ENCODE measurements at regions not wholly inside any gene's neighbourhood (a gene's known extent, or its start where the extent isn't known, plus 50 kb on each side); places are given as distances from the start of the nearest gene placed in this dataset.
"Not testable (repeated sequence)": the region's sequence is repeated elsewhere in the genome, so short reads cannot be mapped to it uniquely, and the experiment has no call there.

- Histone ChIP-seq H3K9me3 (no peaks in the 10 kb centered on the region), H3K4me1 (replicated peaks) (no peaks in the 10 kb centered on the region), H3K36me3 (no peaks in the 10 kb centered on the region), H3K27ac (no peak overlapping the region), H3K27me3 (replicated peaks; ENCODE audit: insufficient read depth) (no peaks in the 10 kb centered on the region), H3K4me3 (no peak overlapping the region)
- intact Hi-C loops (cut with DNase I): no loop called here
- DNase-seq (ENCODE audit: low spot score): no peak
- 72% methylated on average over 2 of the region's 2 CpGs for WGBS
- TF ChIP-seq POLR2AphosphoS5 (IDR thresholded peaks at IDR 0.05): no peak
- no peak for TF ChIP-seq CTCF (IDR thresholded peaks at IDR 0.05)
- no peak for TF ChIP-seq POLR2A (IDR thresholded peaks at IDR 0.05)
Observed at GRCh38 chr3:159038405-159038804, 236.6 kb downstream of the MFSD1 start.

DNA sequence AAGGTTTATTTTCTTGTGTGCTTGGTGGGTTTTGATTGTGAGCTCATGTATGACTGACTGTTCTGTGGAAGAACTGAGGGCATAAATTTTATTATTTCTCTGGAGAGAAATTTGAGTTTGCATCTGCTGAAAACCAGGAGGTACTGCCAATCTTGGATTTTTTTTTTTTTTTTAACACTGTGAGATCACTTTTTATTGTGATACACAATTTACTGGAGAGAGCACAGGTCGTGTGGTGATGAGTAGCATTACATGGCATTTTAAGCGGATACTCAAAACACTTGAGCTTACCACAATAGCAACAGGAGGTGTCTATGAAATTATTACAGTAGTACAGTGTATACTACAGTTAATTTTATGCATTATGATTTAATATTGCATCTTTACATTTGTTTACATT is 237.4 kb downstream of the MFSD1 start:
- TF ChIP-seq POLR2AphosphoS5 (IDR thresholded peaks at IDR 0.05) (no peak), POLR2A (IDR thresholded peaks at IDR 0.05) (no peak), CTCF (IDR thresholded peaks at IDR 0.05) (no peak)
- no peak for DNase-seq (ENCODE audit: low spot score)
- intact Hi-C loops (cut with DNase I): no loop called here
- H3K27ac ChIP-seq: no peak overlapping the region
- H3K27me3 ChIP-seq (replicated peaks; ENCODE audit: insufficient read depth): no peaks in the 10 kb centered on the region
- H3K9me3 ChIP-seq: no peaks in the 10 kb centered on the region
- no peak overlapping the region for H3K4me3 ChIP-seq
- H3K4me1 ChIP-seq (replicated peaks): no peaks in the 10 kb centered on the region
- H3K36me3 ChIP-seq: no peaks in the 10 kb centered on the region
- 56% methylated on average over 2 of the region's 2 CpGs for WGBS

DNA sequence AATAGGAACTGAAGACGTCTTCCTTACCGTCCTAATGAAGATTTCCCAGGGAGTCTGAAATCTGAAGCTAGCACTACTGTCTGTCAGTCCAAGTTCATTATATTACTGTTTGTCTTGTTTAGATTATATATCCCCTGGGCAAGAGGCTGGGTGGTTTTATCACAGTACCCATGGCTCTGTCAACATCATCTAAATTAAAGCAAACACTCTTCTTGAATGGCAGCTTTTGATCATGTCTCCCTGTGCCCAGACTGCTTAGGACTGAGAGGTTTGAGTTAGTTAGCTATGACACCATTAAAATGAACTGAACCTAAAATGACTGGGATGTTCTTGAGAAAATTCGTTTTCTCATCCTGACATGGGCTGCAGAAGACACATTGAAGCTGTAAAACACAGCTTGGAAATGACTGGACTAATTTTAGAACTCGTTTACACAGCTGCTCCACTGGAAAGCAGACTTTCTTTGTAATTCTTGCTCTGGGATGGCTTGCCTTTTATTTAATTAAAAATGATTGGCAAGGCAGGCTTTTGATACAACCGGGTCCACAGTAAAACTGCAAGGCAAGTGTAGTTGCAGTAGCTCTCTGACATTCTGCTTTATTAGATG is 243.5 kb downstream of the MFSD1 start:
- 23% methylated on average over 5 of the region's 5 CpGs for WGBS
- Histone ChIP-seq H3K36me3 (no peaks in the 10 kb centered on the region), H3K27ac (no peak overlapping the region), H3K9me3 (no peaks in the 10 kb centered on the region), H3K27me3 (replicated peaks; ENCODE audit: insufficient read depth) (no peaks in the 10 kb centered on the region), H3K4me3 (no peak overlapping the region), H3K4me1 (replicated peaks) (no peaks in the 10 kb centered on the region)
- no peak for DNase-seq (ENCODE audit: low spot score)
- intact Hi-C loops (cut with DNase I): no loop called here
- TF ChIP-seq CTCF (IDR thresholded peaks at IDR 0.05) (no peak), POLR2A (IDR thresholded peaks at IDR 0.05) (no peak), POLR2AphosphoS5 (IDR thresholded peaks at IDR 0.05) (no peak)

- no peak for DNase-seq (ENCODE audit: low spot score)
- no peaks in the 10 kb centered on the region for H3K4me1 ChIP-seq (replicated peaks)
- intact Hi-C loops (cut with DNase I): no loop called here
- H3K36me3 ChIP-seq: no peaks in the 10 kb centered on the region
- H3K27me3 ChIP-seq (replicated peaks; ENCODE audit: insufficient read depth): no peaks in the 10 kb centered on the region
- H3K9me3 ChIP-seq: no peaks in the 10 kb centered on the region
- TF ChIP-seq POLR2AphosphoS5 (IDR thresholded peaks at IDR 0.05) (no peak), POLR2A (IDR thresholded peaks at IDR 0.05) (no peak), CTCF (IDR thresholded peaks at IDR 0.05) (no peak)
- WGBS: 82% methylated on average over 3 of the region's 3 CpGs
- no peak overlapping the region for H3K4me3 ChIP-seq
- H3K27ac ChIP-seq: no peak overlapping the region
Observed at GRCh38 chr3:159047361-159047760, 245.5 kb downstream of the MFSD1 start.

DNA sequence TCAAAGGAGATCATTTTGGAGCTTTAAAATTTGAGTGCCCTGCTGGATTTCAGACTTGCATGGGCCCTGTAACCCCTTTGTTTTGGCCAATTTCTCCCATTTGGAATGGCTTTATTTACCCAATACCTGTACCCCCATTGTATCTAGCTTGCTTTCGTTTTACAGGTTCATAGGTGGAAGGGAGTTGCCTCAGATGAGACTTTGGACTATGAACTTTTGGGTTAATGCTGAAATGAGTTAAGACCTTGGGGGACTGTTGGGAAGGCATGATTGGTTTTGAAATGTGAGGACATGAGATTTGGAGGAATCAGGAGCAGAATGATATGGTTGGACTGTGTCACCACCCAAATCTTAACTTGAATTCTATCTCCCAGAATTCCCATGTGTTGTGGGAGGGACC is 250.6 kb downstream of the MFSD1 start:
- H3K4me1 ChIP-seq (replicated peaks); H3K36me3 ChIP-seq; H3K27ac ChIP-seq; H3K4me3 ChIP-seq; DNase-seq (ENCODE audit: low spot score); intact Hi-C loops (cut with DNase I); H3K27me3 ChIP-seq (replicated peaks; ENCODE audit: insufficient read depth); H3K9me3 ChIP-seq: not testable (repeated sequence)
- 78% methylated on average over 1 of the region's 1 CpG for WGBS
